ENCODE measurements at regions not wholly inside any gene's neighbourhood (a gene's known extent, or its start where the extent isn't known, plus 50 kb on each side); places are given as distances from the start of the nearest gene placed in this dataset.
"Not testable (repeated sequence)": the region's sequence is repeated elsewhere in the genome, so short reads cannot be mapped to it uniquely, and the experiment has no call there.

DNA sequence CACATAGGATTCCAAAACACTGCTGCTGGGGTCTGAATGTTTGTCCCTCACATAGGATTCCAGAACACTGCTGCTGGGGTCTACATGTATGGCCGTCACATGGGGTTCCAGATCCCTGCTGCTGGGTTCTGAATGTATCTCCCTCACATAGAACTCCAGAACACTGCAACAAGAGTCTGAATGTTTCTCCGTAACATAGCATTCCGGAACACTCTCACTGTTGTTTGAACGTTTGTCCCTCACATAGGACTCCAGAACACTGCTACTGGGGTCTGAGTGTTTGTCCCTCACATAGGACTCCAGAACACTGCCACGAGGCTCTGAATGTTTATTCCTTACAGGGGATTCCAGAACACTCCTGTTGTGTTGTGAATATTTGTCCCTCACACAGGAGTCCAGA is 216.8 kb downstream of the FOXD4L6 start:
- TF ChIP-seq EP300 (IDR thresholded peaks at IDR 0.05; ENCODE audit: low read depth) (no peak), POLR2AphosphoS5 (IDR thresholded peaks at IDR 0.05) (no peak), POLR2A (IDR thresholded peaks at IDR 0.05) (no peak), CTCF (IDR thresholded peaks at IDR 0.05) (no peak)
- intact Hi-C loops (cut with DNase I; ENCODE audit: low total_unique reads) (no loop called here), in situ Hi-C loops (cut with MboI; ENCODE audit: low pct_ligation_motif_present in 1 of 4, low pct_unique_long_range_greater_than_20kb in 1 of 4, low sequenced_read_pairs in 3 of 4) (no loop called here)
- no peak for DNase-seq
- H3K4me3 ChIP-seq: no peak overlapping the region
- H3K9me3 ChIP-seq: peaks cover 83 to 99% of the 10 kb centered on the region in 2 donors
- WGBS, 2 donors (ENCODE audit: low coverage in 1 of 2): 71 to 79% methylated on average over 4 to 5 of the region's 5 CpGs
- no peaks in the 10 kb centered on the region for H3K4me1 ChIP-seq
- no peaks in the 10 kb centered on the region for H3K36me3 ChIP-seq
- H3K27me3 ChIP-seq: no peaks in the 10 kb centered on the region
- no peak overlapping the region for H3K27ac ChIP-seq

GRCh38 chr9:40910995-40911394 is 217.5 kb downstream of the FOXD4L6 start:
- H3K4me3 ChIP-seq; H3K4me1 ChIP-seq; H3K27ac ChIP-seq; DNase-seq; intact Hi-C loops (cut with DNase I; ENCODE audit: low total_unique reads); in situ Hi-C loops (cut with MboI; ENCODE audit: low pct_ligation_motif_present in 1 of 4, low pct_unique_long_range_greater_than_20kb in 1 of 4, low sequenced_read_pairs in 3 of 4); H3K27me3 ChIP-seq; H3K36me3 ChIP-seq: not testable (repeated sequence)
- WGBS, 2 donors (ENCODE audit: low coverage in 1 of 2): 62 to 76% methylated on average over 5 to 8 of the region's 8 CpGs
- H3K9me3 ChIP-seq: peaks cover 84 to 99% of the 10 kb centered on the region in 2 donors

DNA sequence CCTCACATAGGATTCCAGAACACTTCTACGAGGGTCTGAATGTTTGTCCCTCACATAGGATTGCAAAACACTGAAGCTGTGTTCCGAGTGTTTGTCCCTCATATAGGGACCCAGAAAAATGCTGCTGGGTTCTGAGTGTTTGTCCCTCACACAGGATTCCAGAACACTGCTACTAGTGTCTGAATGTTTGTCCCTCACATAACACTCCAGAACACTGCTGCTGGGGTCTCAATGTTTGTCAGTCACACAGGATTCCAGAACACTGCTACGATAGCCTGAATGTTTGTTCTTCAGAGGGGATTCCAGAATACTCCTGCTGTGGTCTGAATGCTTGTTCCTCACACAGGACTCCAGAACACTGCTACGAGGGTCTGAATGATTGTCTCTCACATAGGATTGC is 218.7 kb downstream of the FOXD4L6 start:
- Histone ChIP-seq H3K4me3 (no peak overlapping the region), H3K36me3 (no peaks in the 10 kb centered on the region), H3K9me3 (peaks cover 73 to 99% of the 10 kb centered on the region in 2 donors), H3K4me1 (no peaks in the 10 kb centered on the region), H3K27ac (no peak overlapping the region), H3K27me3 (no peaks in the 10 kb centered on the region)
- in situ Hi-C loops (cut with MboI; ENCODE audit: low pct_ligation_motif_present in 1 of 4, low pct_unique_long_range_greater_than_20kb in 1 of 4, low sequenced_read_pairs in 3 of 4): no loop called here
- intact Hi-C loops (cut with DNase I; ENCODE audit: low total_unique reads): no loop called here
- TF ChIP-seq POLR2A (IDR thresholded peaks at IDR 0.05) (no peak), POLR2AphosphoS5 (IDR thresholded peaks at IDR 0.05) (no peak), CTCF (IDR thresholded peaks at IDR 0.05) (no peak), EP300 (IDR thresholded peaks at IDR 0.05; ENCODE audit: low read depth) (no peak)
- 80 to 95% methylated on average over 4 of the region's 4 CpGs for WGBS, 2 donors (ENCODE audit: low coverage in 1 of 2)
- no peak for DNase-seq

GRCh38 chr9:40909111-40909510 is 219.4 kb downstream of the FOXD4L6 start:
- H3K36me3 ChIP-seq: not testable (repeated sequence)

DNA sequence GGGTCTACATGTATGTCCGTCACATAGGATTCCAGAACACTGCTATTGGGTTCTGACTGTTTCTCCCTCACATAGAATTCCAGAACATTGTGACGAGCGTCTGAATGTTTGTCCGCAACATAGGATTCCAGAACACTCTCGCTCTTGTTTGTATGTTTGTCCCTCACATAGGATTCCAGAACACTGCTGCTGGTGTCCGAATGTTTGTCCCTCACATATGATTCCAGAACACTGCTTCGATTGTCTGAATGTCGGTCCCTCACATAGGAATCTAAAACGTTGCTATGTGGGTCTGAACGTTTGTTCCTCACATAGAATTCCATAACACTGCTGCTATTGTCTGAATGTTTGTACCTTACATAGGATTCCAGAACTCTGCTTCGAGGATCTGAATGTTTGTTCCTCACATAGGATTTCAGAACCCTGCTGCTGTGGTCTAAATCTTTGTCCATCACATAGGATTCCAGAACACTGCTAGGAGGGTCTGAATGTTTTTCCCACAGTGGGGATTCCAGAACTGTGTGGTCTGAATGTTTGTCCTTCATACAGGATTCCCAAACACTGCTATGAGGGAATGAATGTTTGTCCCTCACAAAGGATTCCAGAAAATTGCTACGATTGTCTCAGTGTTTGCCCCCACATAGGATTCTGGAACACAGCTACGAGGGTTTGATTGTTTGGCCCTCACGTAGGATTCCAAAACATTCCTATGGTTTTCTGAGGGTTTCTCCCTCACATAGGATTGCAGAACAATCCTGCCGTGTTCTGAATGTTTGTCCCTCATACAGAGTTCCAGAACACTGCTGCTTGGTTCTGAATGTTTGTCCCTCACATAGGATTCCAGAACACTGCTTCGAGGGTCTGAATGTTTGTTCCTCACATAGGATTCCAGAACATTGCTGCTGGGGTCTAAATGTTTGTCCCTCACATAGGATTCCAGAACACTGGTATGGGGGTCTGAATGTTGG is 220.5 kb downstream of the FOXD4L6 start:
- WGBS, 2 donors (ENCODE audit: low coverage in 1 of 2): 66 to 76% methylated on average over 14 to 16 of the region's 16 CpGs
- no peaks in the 10 kb centered on the region for H3K4me1 ChIP-seq
- peaks cover 79 to 100% of the 10 kb centered on the region in 2 donors for H3K9me3 ChIP-seq
- H3K27me3 ChIP-seq: no peaks in the 10 kb centered on the region
- H3K36me3 ChIP-seq: no peaks in the 10 kb centered on the region
- no peak for TF ChIP-seq EP300 (IDR thresholded peaks at IDR 0.05; ENCODE audit: low read depth)
- TF ChIP-seq POLR2A (IDR thresholded peaks at IDR 0.05): no peak
- TF ChIP-seq POLR2AphosphoS5 (IDR thresholded peaks at IDR 0.05): no peak
- no peak for TF ChIP-seq CTCF (IDR thresholded peaks at IDR 0.05)
- H3K4me3 ChIP-seq: no peak overlapping the region
- no peak for DNase-seq
- no peak overlapping the region for H3K27ac ChIP-seq
- in situ Hi-C loops (cut with MboI; ENCODE audit: low pct_ligation_motif_present in 1 of 4, low pct_unique_long_range_greater_than_20kb in 1 of 4, low sequenced_read_pairs in 3 of 4): no loop called here
- intact Hi-C loops (cut with DNase I; ENCODE audit: low total_unique reads): no loop called here

More at GRCh38 chr9:40909111-40909510, 219.4 kb downstream of the FOXD4L6 start:
- H3K27ac ChIP-seq; H3K27me3 ChIP-seq; H3K4me3 ChIP-seq; intact Hi-C loops (cut with DNase I; ENCODE audit: low total_unique reads); H3K4me1 ChIP-seq; DNase-seq; in situ Hi-C loops (cut with MboI; ENCODE audit: low pct_ligation_motif_present in 1 of 4, low pct_unique_long_range_greater_than_20kb in 1 of 4, low sequenced_read_pairs in 3 of 4): not testable (repeated sequence)
- peaks cover 73 to 99% of the 10 kb centered on the region in 2 donors for H3K9me3 ChIP-seq
- 85 to 88% methylated on average over 8 of the region's 8 CpGs for WGBS, 2 donors (ENCODE audit: low coverage in 1 of 2)

- peaks cover 78 to 100% of the 10 kb centered on the region in 2 donors for H3K9me3 ChIP-seq
- WGBS, 2 donors (ENCODE audit: low coverage in 1 of 2): 55 to 69% methylated on average over 5 of the region's 5 CpGs
- DNase-seq; H3K27me3 ChIP-seq; in situ Hi-C loops (cut with MboI; ENCODE audit: low pct_ligation_motif_present in 1 of 4, low pct_unique_long_range_greater_than_20kb in 1 of 4, low sequenced_read_pairs in 3 of 4); intact Hi-C loops (cut with DNase I; ENCODE audit: low total_unique reads); H3K4me1 ChIP-seq; H3K27ac ChIP-seq; H3K36me3 ChIP-seq; H3K4me3 ChIP-seq: not testable (repeated sequence)
Measured at GRCh38 chr9:40906879-40907278, 221.6 kb downstream of the FOXD4L6 start.

- H3K27me3 ChIP-seq; intact Hi-C loops (cut with DNase I; ENCODE audit: low total_unique reads); DNase-seq; H3K36me3 ChIP-seq; in situ Hi-C loops (cut with MboI; ENCODE audit: low pct_ligation_motif_present in 1 of 4, low pct_unique_long_range_greater_than_20kb in 1 of 4, low sequenced_read_pairs in 3 of 4); H3K4me3 ChIP-seq; H3K27ac ChIP-seq; H3K4me1 ChIP-seq: not testable (repeated sequence)
- 69 to 76% methylated on average over 2 of the region's 2 CpGs for WGBS, 2 donors (ENCODE audit: low coverage in 1 of 2)
- H3K9me3 ChIP-seq: peaks cover 98 to 100% of the 10 kb centered on the region in 2 donors
Measured at GRCh38 chr9:40892315-40892714, 236.2 kb downstream of the FOXD4L6 start.
